ENCODE measurements at regions not wholly inside any gene's neighbourhood (a gene's known extent, or its start where the extent isn't known, plus 50 kb on each side); places are given as distances from the start of the nearest gene placed in this dataset.

DNA sequence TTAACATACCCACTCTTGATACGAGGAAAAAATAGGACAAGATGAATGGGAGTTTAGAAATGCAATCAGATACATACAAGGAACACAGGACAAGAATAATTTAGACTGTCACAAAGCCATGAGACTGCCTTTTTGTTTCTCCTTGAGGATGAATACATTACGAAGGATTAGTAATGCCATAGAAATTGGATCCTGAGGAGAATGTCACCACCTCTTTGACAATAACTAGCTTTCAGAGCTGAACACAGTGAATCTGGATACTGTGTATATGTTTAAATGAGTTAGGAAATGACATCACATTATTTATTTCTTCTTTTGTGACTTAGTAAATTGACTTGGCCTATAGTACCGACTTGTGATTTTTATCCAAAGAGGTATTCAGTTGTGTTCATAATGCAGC, 596.3 kb upstream of the CNTNAP2 start (continued):
- no peak for TF ChIP-seq IKZF1 (conservative IDR thresholded peaks at IDR 0.05)
- TF ChIP-seq IRF3 (IDR thresholded peaks at IDR 0.05) = no peak
- no peak for TF ChIP-seq MYC (IDR thresholded peaks at IDR 0.05; ENCODE audit: insufficient read depth, insufficient read length, insufficient replicate concordance, low read length, severe bottlenecking)
- TF ChIP-seq EZH2 (IDR thresholded peaks at IDR 0.05; ENCODE audit: borderline replicate concordance, control insufficient read depth, low read depth, low read length) = no peak
- TF ChIP-seq PAX5 (IDR thresholded peaks at IDR 0.05; ENCODE audit: borderline replicate concordance, low read depth, low read length) = no peak
- no peak for TF ChIP-seq SKIL (IDR thresholded peaks at IDR 0.05; ENCODE audit: low read depth, poor library complexity, severe bottlenecking)

GRCh38 chr7:145511004-145511403, 605.6 kb upstream of the CNTNAP2 start:
- ATAC-seq (no peak), FAIRE-seq (no peak), DNase-seq (ENCODE audit: low read depth, low spot score) (no peak)
- intact Hi-C loops (cut with micrococcal nuclease; ENCODE audit: unreplicated experiment) (no loop called here), in situ Hi-C loops (cut with MboI) (no loop called here)
- Histone ChIP-seq H3K27me3 (replicated peaks in 1 of 2; ENCODE audit: control insufficient read depth in 2 of 2, insufficient read depth in 2 of 2, low read length in 1 of 2) (no peaks in the 10 kb centered on the region), H4K20me1 (ENCODE audit: control insufficient read depth, insufficient read depth) (no peaks in the 10 kb centered on the region), H3K27ac (ENCODE audit: control insufficient read depth, insufficient read depth) (no peak overlapping the region), H3K4me2 (ENCODE audit: control insufficient read depth, insufficient read depth) (no peak overlapping the region), H2AFZ (ENCODE audit: control insufficient read depth, low read depth, low read length) (no peak overlapping the region), H3K36me3 (ENCODE audit: control insufficient read depth in 2 of 2, insufficient read depth in 2 of 2, low read length in 1 of 2) (no peaks in the 10 kb centered on the region), H3K4me3 (no peak overlapping the region), H3K9me3 (replicated peaks; ENCODE audit: control insufficient read depth, insufficient read depth, low read length) (no peaks in the 10 kb centered on the region), H3K9ac (ENCODE audit: control insufficient read depth, insufficient read depth, low read length) (no peak overlapping the region), H3K4me1 (ENCODE audit: control insufficient read depth, insufficient read depth, low read length) (no peaks in the 10 kb centered on the region), H3K79me2 (ENCODE audit: control insufficient read depth, insufficient read depth, low read length) (no peaks in the 10 kb centered on the region)
- TF ChIP-seq, protein P1, sequence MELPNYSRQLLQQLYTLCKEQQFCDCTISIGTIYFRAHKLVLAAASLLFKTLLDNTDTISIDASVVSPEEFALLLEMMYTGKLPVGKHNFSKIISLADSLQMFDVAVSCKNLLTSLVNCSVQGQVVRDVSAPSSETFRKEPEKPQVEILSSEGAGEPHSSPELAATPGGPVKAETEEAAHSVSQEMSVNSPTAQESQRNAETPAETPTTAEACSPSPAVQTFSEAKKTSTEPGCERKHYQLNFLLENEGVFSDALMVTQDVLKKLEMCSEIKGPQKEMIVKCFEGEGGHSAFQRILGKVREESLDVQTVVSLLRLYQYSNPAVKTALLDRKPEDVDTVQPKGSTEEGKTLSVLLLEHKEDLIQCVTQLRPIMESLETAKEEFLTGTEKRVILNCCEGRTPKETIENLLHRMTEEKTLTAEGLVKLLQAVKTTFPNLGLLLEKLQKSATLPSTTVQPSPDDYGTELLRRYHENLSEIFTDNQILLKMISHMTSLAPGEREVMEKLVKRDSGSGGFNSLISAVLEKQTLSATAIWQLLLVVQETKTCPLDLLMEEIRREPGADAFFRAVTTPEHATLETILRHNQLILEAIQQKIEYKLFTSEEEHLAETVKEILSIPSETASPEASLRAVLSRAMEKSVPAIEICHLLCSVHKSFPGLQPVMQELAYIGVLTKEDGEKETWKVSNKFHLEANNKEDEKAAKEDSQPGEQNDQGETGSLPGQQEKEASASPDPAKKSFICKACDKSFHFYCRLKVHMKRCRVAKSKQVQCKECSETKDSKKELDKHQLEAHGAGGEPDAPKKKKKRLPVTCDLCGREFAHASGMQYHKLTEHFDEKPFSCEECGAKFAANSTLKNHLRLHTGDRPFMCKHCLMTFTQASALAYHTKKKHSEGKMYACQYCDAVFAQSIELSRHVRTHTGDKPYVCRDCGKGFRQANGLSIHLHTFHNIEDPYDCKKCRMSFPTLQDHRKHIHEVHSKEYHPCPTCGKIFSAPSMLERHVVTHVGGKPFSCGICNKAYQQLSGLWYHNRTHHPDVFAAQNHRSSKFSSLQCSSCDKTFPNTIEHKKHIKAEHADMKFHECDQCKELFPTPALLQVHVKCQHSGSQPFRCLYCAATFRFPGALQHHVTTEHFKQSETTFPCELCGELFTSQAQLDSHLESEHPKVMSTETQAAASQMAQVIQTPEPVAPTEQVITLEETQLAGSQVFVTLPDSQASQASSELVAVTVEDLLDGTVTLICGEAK (IDR thresholded peaks at IDR 0.05; ENCODE audit: borderline replicate concordance) = no peak
- TF ChIP-seq GATAD2B (conservative IDR thresholded peaks at IDR 0.05; ENCODE audit: low read depth) (no peak), IKZF1 (conservative IDR thresholded peaks at IDR 0.05) (no peak), SMAD5 (IDR thresholded peaks at IDR 0.05; ENCODE audit: low read depth) (no peak), ZSCAN29 (IDR thresholded peaks at IDR 0.05) (no peak), SMAD1 (IDR thresholded peaks at IDR 0.05; ENCODE audit: low read depth, partially characterized antibody) (no peak), CBX5 (IDR thresholded peaks at IDR 0.05; ENCODE audit: low read depth) (no peak), IRF3 (IDR thresholded peaks at IDR 0.05) (no peak)
- SMC1A ChIA-PET (ENCODE audit: uncharacterized antibody, unreplicated experiment) = no interaction called here
- CTCF ChIA-PET = no interaction called here
- BruUV-seq (replicated peaks) = no TSS peak
- WGBS (ENCODE audit: insufficient coverage, insufficient replicate concordance, low lambda C conversion rate, missing lambda C conversion rate) = 27% methylated on average over 2 of the region's 2 CpGs
- RAD21 ChIA-PET (ENCODE audit: unreplicated experiment) = no interaction called here
- POLR2A ChIA-PET = no interaction called here
